HG03469 (cell line): ENCODE measurements at regions not wholly inside any gene's neighbourhood (a gene's known extent, or its start where the extent isn't known, plus 50 kb on each side); places are given as distances from the start of the nearest gene placed in this dataset.

Source experiments
- ATAC-seq: cut with Tn5 transposase; IDR thresholded peaks from one replicate; pipeline ENCODE4 v1.9.1; 2021; ENCODE audit warnings: mild to moderate bottlenecking, moderate library complexity, moderate number of reproducible peaks; ENCODE audit not compliant: unreplicated experiment

DNA sequence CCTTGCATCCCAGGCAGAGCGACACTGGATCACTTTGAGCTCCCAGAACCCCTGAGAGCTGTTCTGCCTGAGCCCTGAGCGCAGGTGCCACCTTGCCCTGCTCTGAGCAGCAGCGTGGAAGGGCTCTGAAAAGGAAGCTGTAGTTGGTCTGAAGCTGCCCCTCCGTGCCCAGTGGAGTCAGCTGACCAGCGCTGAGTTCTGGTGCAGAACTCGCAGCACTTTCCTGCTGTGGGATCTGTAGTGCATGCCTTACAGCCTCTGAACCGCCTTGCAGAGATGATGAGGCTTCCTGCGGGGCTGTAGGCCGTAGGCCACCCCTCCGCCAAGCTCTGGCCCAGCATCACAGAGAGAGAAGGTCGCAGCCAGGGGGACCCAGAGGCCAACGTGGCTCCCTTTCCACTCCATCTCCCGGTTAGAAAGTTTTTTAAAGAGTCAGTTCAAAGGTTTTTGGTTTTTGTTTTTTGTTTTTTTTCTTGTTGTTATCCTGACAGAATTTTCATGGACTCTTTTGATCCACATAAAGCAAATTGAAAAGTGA lies 158.3 kb upstream of the CST7 start:
- ATAC-seq, result no peak

DNA sequence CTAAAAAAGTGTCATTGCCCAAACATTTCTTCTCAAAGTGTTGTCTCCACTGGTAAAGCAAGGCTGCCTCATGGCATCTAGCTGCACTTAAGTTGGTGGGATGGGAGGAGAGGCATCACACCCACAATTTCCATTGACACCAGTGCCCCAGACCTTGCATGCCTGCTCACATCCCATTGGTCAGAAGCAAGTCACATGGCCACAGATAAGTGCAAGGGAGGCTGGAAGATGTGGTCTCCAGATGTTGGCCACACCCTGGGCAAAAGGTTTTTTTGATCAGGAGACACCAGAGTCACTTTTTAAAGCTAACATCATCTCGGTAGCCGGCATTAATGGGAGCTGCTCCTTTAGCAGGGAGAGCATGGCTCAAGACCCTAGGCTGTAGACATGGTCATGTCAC lies 157.1 kb upstream of the CST7 start:
- ATAC-seq, result no peak

DNA sequence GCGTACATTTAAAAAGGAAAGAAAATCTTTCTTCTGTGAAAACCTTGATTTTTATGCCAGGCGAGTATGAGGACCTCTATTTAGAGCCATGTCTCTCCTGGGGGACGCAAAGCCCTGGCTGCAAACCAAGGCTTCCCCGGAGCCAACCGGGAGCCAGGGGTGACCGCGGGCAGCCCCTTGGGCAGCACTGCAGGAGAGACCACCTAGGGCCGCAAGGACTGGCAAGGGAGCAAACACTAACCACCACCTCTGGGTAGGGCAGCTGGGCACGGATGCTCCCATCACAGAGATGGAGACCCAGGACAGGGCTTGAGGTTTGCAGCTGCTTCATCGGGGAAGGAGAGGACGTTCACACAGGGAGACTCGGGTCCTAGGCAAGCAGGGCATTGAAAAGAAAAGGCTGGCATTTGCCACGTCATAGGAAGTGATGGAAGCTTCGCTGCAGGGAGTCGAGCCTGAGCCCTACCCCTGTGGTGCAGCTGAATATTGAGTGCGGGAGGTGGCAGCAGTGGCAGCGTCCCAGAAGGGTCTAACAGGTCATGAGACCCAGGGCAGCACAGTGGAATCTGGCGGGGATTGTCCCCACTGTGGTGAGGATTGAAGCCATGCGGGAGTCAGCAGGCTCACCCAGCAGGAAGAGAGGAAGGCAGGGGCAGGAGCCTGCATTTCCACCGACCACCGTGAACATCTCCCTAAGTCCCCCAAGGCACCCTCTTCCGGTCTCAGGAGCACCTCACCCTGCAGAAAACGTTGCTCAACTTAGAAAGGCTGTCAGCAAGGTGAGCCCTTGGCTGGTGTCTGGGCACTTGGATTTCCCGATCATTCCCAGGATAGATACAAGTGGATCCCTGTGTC lies 156.2 kb upstream of the CST7 start:
- no peak for ATAC-seq

DNA sequence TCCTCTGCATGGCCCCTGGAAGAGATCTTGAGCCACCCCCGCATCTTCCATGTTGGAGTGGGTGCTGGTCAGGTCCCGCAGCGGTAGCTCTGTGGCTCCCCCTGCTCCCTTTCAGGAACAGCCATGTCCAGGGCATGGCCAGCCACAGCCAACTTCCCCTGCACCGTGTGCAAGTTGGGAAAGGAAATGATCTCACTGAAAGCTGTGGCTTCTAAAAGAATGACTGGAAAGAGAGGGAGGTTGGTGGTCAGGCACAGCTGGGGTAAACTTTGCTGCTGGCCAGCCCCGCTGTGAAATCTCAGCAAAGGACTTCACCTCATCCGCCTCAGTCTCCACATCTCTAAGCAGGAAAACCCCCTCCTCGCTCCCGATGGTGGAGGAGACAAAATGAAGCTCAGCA lies 153.6 kb upstream of the CST7 start:
- ATAC-seq, result no peak

DNA sequence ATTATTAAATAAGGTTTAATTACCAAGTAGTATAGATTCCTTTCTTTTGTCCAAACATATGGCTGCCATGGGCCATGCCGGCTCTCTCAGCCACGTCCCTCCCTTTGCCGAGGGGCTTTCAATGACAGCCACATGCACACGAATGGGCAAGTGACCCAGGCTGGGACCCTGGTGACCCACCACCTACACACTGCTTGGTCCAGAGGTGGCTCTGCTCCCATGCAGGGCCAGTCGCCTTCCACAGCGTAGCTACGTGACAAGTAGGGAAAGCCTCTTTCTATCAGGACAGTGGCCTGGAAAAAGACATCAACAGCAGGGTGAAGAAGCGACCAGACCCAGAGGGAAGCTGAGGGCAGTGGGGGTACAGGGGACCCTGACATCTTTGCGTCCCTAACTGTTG lies 152.8 kb upstream of the CST7 start:
- no peak for ATAC-seq

DNA sequence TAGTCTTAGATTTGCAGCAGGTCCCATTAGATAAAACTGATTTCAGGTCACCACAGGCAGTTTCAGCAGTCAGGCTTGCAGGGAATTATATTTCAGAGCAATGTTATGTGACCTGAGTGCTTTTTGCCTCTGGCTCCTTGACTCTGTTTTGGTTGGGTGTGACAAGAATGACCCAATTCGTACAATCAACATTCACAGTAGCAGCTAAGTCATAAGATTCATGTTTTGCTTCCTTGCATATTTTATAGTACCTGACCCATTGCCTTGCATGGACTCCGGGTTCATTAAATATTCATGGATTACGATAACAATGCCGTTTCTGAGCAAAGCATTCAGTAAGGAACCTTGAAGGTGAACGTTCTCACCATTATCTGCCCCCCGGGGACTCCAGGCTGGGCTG lies 152.0 kb upstream of the CST7 start:
- ATAC-seq, result no peak

DNA sequence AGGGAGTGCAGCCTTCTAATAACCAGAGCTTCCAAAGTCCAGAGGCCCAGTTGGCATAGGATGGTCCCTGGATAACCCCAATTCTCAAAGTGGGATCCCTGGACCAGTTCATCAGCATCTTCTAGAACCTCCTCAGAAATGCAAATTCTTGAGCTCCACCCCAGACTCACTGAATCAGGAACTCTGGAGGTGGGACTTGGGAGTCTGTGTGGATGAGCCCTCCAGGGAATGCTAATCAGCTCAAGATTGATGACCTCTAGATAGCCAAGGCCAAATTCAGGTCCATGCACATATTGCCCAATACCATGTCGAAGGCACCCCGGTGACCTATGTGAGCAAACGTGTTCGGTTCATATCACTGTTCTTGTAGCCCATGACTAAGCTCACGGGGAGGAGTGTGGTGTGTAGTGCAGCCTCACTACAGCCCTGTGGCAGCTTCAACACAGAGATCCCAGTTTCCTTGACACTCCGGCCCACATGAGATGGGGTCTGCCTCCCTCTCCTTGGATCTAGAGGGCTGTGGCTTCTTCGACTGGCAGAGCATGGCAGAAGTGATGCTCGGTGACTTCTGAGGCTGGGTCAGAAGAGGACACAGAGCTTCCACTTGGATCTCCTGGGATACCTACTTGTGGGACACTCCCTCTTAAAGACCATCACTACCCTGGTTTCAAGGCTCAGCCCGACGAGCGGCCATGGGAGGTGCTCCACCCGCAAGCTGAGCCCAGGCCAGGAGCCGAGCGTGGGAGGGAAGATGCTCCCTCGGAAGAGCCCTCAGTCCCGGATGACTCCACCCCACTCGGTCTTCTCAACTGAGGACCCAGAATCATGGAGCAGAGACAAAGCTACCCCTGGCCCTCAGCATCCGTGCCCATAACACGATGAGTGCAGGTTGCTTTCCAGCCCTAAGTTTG lies 151.1 kb upstream of the CST7 start:
- no peak for ATAC-seq

DNA sequence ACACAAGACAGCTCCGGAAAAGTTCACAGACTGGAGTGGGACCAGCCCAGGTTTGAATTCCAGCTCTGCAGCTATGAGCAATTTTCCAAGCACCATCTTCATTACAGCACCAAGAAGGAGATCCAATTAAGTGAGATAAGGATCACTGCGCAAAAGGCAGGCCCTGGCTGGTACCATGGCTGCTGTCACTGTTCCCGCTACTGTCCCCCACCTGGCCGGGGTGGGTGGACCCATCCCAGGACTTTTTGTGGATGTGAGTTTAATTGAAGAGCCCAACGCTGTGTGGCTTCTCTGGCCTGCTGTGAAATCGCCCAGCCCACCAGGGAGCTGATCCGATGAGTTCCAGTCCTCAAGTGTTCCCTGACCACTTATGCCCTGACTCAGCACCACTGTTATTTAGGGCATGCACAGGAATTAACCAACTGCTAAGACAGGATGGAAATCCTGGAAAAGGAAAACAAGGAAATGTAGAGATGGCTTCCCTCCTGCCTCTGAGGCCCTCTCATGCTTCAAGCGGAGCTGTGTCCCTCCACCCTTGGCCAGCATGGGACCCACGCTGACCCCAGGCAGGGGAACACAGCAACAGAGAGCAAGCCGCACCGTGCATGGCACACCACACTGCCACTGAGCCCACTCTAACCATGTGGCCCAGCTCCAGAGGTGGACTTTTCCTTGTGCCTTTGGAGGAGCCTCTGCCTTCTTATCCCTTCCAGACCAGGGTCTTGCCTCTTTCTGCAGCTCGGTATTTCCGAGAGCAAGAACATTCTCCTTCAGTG lies 150.0 kb upstream of the CST7 start:
- ATAC-seq, result no peak

DNA sequence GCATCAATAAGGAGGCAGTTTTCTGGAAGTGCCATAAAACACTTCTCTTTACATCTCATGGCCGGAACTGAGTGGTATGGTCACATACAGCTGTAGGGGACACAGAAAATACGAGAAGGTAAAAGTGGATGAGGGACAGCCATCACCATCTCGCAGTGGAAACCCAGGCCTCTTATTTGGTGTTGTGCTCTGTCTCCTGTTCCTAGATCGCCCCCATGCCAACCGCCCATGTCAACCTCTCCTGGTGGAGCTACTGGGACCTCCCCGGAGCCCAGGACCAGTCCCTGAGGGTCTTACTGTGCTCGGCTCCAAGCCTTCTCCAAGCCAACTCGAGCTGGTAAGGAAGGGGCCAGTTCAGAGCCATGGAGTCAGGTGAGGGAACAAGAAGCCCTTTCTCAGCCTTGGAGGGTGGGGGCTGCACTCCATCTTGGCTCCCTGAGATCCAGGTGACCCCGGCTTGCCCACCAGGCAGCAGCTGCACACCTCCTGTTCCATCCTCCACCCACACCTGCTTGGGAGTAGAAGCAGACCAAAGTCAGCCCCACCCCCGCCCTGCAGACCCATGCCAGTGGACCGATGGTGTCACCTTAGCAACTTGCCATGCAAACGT lies 149.0 kb upstream of the CST7 start:
- no peak for ATAC-seq

DNA sequence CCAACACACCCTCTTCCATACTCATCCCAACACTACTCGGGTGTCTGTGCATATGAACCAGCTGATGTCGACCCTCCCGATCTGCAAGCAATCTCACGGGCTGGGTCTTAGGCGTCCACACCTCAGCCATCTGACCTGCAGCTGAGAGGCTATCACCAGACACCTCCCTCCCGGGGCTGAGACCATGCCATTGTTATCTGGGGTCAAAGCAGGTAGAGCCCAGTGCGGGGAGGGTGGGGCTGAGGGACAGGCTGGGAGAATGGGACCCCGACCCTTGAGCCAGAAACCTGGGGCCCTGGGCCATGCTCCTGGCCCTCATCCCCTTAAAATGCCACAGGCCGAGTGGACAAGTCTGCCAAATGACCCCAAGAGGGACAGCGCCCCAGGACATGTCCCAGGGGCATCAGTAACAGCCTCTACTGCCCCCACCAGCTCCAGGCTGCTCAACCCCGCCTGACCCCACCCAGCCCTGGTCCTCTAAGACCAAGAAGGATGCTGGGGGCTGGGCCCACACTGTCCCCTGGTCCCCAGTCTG lies 146.7 kb upstream of the CST7 start:
- ATAC-seq, result no peak

DNA sequence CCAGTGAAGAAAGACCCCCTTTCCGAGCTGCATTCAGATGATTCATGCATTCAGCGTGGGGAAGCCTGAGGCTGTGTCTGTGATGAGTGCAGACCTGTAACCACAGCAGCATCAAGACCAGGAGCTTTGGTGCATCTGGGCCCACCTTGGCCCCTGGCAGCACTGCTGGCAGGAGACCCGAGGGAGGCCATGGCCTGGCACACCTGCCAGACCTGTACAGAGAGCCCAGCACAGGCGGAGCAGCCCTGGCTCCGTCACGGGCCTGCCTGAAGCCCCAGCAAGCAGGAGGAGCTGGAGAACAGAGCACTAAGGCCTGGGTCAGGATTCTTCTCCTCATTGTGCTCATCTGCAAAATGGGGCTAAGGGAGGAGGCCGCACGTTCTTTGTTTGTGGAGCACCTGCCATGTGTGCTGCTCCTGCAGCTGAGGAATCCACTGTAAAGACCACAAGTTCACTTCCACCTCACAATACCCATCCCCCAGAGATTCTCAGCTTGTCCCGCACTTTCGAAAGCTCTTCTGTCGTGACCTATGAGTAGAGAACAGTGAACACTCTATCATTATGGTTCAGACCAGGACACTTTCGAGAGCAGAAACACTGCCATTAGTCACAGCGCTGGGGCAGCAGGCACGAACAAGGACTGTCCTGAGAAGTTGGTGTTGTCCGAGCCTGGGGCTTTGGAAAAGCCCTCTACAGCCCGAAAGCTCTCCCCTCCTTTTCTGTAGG lies 144.4 kb upstream of the CST7 start:
- no peak for ATAC-seq

DNA sequence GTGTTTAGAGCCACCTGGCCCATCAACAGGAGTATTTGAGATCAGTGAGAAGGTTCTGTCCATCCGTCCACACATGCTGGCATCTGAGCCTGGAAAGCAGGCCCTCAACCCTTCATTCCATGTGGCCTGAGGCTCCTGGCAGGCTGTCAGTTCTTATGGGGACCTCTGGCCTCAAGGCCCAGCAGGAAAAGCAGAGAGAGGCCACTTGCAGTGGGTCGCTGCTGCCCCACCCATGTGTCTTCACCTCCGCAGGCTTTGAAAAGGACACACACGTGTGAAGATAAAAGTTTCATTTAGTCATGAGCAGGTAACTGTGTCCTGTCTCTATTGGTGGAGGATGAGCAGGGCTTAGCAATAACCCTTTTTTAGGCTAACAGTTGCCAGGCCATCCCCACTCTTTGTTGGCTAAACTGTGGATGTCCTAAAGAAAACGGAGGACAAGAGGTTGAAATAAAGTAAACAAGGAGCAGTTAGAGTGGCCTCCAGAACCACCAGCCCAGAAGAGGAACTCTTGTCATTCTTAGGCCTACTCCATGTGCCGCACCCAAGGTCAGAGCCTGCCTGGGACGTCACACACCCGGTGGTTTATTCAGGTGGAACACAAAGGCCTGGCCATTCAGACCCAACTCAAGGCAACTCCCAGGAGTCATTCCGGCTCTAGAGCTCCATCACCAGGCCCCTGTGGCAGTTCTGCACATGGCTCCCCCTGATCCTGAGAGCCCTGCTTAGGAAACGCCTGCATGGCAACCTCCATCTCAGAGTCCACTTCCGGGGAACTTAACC lies 143.4 kb upstream of the CST7 start:
- no peak for ATAC-seq

DNA sequence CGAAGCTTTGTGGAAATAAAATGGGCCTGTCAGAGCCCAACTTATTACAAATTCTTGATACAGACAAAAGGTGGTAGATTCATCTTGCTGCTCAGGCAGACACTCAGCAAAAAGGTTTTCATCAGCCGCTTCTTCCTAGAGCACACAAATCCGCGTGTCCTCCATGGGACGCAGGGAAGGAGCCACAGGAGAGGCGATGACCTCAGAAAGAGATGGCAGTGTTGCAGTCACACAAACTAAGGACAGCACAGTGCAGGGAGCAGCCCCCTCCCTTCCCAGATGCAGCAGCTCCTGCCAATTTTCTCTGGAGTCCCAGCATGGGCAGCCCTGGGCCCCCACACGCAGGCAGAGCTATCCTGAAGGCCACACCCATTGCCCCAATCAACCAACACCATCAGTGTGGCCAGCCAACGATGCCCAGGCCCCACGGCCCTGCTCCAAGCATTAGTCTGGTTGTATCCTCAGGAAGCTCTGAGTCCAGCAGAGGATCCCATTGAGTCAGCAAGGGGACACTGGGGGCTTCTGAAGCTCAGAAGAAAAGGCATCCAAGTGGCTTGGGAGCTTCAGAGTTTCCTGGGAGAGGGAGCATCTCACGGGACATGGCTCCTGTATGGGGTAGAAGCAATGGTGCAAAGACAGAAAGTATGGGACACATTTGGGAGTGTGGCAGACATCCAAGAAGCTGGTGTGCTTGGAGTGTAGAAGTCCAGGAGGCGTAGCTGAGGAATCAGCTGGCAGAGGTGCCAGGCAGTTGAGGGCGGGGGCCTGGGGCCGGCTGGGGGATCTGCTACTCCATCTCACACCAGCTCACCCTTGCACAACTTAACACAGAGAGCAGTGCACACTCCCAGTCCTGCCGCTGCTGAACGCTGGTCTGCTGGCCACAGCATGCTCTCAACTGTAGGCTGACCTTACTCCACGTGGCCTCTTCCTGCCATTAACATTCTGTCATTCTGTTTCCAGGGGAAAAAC lies 142.1 kb upstream of the CST7 start:
- no peak for ATAC-seq

DNA sequence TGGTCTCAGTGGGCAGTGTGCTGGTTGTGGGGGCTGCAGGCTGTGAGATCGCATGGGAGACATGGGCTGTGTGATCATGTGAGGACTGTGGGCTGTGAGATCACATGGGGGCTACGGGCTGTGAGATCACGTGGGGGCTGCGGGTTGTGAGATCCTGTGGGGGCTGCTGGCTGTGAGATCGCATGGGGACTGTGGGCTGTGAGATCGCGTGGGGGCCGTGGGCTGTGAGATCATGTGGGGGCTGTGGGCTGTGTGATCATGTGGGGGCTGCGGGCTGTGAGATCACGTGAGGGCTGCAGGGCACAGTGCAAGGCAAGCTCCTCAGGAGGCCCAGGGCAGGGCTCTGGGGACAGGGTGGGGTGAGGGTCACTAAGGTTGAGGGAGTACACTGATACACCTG lies 140.5 kb upstream of the CST7 start:
- no peak for ATAC-seq

DNA sequence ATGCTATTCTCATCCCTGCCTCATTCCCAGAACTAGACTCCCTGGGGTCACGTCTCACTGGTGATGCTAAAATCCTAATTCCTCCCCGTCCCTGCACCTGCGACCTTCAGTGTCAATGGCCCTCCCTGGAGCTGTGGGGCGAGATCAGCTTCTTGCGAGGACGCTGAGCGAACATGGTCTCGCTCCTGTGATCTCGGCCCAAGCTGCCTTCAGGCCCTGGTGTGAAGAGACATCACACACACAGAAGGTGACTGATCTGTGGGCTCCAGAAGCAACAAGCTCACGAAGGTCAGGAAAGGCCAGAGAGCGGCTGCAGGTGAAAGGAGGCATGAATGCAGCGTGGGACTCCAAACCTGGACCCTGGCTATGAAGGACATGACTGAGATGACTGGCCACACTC lies 139.5 kb upstream of the CST7 start:
- ATAC-seq, result no peak

DNA sequence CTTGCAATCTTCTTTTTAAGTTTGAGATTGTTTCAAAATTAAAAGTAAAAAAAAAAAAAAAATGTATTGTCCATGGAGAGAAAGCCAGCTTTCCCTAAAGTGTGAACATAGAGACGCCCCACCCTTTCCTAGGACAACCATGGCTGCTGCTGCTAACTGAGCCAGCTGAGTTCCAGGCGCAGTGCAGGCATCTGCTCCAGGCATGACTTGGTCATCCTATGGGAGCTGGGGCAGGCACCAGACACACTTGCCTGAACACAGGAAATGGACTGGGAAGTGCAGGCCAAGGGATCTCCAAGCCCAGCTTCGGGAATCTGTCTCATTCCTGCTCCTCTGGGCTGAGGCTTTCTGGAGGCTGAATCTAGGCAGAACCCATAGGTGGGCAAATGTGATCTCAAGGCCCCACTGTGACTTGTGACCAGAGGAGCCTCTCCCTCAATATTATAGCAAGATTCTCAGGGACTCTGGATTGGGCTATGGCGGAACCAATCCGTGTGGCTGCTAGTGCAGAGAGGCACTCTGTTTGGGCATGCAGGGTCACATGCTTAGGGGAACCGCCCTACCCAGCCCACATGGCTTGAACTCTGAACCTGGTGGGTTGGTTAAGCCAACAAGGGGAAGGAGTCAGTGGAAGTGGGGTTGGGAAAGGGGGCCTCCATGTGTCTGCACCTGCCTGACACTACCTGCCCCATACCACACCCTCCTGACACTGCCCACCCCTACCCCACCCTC lies 138.2 kb upstream of the CST7 start:
- ATAC-seq, result no peak

DNA sequence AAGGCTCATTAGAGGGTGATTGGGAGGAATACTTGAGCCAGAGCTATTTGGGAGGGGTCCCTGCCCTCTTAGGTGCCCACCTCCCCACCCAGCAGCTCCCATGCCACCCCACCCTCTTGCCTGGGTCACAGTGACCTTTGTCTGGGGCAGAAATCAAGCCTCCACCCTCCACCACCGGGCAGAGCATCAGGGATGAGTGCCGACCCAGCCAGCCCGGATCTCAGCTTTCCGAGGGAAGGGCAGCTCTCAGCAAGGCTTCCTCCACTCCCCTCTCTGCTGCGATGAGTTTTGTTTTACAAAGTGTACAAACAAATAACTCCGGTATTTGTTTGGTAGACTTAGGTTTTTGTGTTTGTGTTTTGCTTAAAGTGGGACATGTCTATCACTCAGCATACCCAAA lies 136.7 kb upstream of the CST7 start:
- no peak for ATAC-seq
